Activated naive CD4-positive, alpha-beta T cell treated with anti-CD3 and anti-CD28 coated beads for 36 hours (primary cell): ENCODE measurements at regions not wholly inside any gene's neighbourhood (a gene's known extent, or its start where the extent isn't known, plus 50 kb on each side); places are given as distances from the start of the nearest gene placed in this dataset.

Experiments used
- CTCF ChIA-PET: fragments of 350-600 bp; sonication (Branson Sonifier 250); formaldehyde crosslinking; loops from one replicate; lab custom pipeline; 2021; ENCODE audit warnings: antibody characterized with exemption; lab: Charles Lee
- DNase-seq: peaks from one replicate; pipeline ENCODE4 v3.0.0-alpha.2; 2020
- H3K27ac Mint-ChIP-seq: one replicate; pipeline ENCODE4 v1.8.0; 2021; ENCODE audit warnings: mild to moderate bottlenecking, mixed read lengths
- H3K27me3 Mint-ChIP-seq: one replicate; pipeline ENCODE4 v1.8.0; 2021; ENCODE audit warnings: low read depth, mixed read lengths
- H3K36me3 Mint-ChIP-seq: one replicate; pipeline ENCODE4 v1.8.0; 2021; ENCODE audit warnings: low read depth, mixed read lengths
- H3K4me1 Mint-ChIP-seq: one replicate; pipeline ENCODE4 v1.8.0; 2021; ENCODE audit warnings: low read depth, mixed read lengths
- H3K4me3 Mint-ChIP-seq: one replicate; pipeline ENCODE4 v1.8.0; 2021; ENCODE audit warnings: mild to moderate bottlenecking, moderate library complexity, mixed read lengths
- H3K9me3 Mint-ChIP-seq: one replicate; pipeline ENCODE4 v1.8.0; 2021; ENCODE audit warnings: mixed read lengths
- intact Hi-C: fragments of 100-400 bp; cut with micrococcal nuclease; formaldehyde crosslinking; loops from one replicate; pipeline ENCODE4 v1.15.1; 2023

DNA sequence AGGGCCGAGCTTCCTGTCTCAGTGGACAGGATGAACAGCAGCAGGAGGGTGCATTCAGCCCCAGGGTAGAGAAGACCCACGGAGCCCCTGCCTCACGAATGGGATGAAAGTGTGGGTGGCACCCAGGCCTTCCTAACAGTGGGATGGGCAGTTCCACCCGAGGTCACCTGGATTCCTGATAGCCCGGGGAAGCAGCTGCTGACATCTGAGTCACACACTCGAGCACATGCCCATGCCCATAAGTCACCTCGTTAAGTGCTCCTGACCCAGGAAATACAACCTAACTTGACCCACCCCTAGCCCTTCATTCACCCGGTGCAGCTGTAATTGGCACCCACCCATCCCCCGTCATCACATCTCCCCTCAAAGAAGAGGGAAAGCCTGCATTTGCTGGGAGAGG lies 85.3 kb upstream of the FOXF1 start:
- Mint-ChIP-seq H3K27me3 (no peaks in the 10 kb centered on the region), H3K9me3 (peaks cover 7% of the 10 kb centered on the region), H3K4me1 (no peaks in the 10 kb centered on the region), H3K36me3 (no peaks in the 10 kb centered on the region), H3K27ac (no peak overlapping the region), H3K4me3 (no peak overlapping the region)
- CTCF ChIA-PET: no interaction called here
- no peak for DNase-seq
- intact Hi-C loops: no loop called here

- H3K27ac Mint-ChIP-seq: no peak overlapping the region
- H3K4me3 Mint-ChIP-seq: no peak overlapping the region
- H3K9me3 Mint-ChIP-seq: peaks cover 5% of the 10 kb centered on the region
- intact Hi-C loops: no loop called here
- no peaks in the 10 kb centered on the region for H3K36me3 Mint-ChIP-seq
- CTCF ChIA-PET: interaction anchor here (0.6 kb wide), 1 partner anchor 9 kb away, joined by 6 read pairs; no protein-coding TSS in a partner anchor
- no peaks in the 10 kb centered on the region for H3K27me3 Mint-ChIP-seq
- H3K4me1 Mint-ChIP-seq: no peaks in the 10 kb centered on the region
- no peak for DNase-seq
Observed at GRCh38 chr16:86426063-86426642, 84.2 kb upstream of the FOXF1 start.

- Mint-ChIP-seq H3K9me3 (no peaks in the 10 kb centered on the region), H3K4me3 (no peak overlapping the region), H3K27ac (no peak overlapping the region), H3K27me3 (no peaks in the 10 kb centered on the region), H3K36me3 (no peaks in the 10 kb centered on the region), H3K4me1 (no peaks in the 10 kb centered on the region)
- DNase-seq: no peak
- CTCF ChIA-PET: no interaction called here
- intact Hi-C loops: loop anchor here (1.0 kb wide), 1 partner anchor 25 kb away; no protein-coding TSS in a partner anchor
Observed at GRCh38 chr16:86427433-86427851, 82.9 kb upstream of the FOXF1 start.

DNA sequence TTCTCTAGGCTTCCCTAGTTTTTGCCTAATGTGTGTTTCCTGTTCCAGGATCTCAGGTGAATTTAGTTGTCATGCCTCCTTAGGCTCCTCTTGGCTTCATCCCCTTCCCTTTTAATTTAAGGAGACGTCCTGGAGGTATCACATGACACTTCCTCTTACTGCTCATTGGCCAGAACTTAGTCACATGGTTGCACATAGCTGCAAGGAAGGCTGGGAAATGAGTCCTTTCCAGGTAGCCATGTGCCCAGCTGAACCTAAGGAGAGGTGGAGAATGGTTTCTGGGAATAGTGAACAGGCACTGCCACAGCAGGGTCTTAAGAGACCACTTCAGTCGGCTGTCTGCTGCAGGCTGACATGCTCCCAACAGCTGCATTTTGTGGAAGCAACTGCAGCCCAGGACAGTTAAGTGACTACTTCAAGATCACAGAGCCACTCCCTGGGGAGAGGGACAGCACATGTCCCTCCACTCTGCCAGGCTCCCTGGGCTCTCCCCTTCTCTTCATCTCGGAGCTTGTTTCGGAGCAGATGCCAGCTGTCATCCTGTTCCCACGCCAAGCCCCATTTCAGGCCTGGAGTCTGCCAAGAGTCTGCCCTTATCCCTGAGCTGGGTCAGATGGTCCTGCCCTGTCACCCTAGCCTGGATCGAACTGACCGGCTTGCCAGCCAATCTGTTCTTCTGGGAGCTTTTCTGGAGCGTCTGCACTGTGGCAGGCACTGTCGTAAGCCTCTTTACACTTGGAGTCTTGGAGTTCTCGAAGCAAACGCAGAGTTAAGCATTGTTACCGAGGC lies 81.4 kb upstream of the FOXF1 start:
- H3K27ac Mint-ChIP-seq: no peak overlapping the region
- no peak overlapping the region for H3K4me3 Mint-ChIP-seq
- CTCF ChIA-PET: no interaction called here
- no peaks in the 10 kb centered on the region for H3K27me3 Mint-ChIP-seq
- H3K4me1 Mint-ChIP-seq: no peaks in the 10 kb centered on the region
- no peak for DNase-seq
- no peaks in the 10 kb centered on the region for H3K36me3 Mint-ChIP-seq
- intact Hi-C loops: no loop called here
- no peaks in the 10 kb centered on the region for H3K9me3 Mint-ChIP-seq

- no peak for DNase-seq
- intact Hi-C loops: no loop called here
- Mint-ChIP-seq H3K36me3 (no peaks in the 10 kb centered on the region), H3K4me1 (no peaks in the 10 kb centered on the region), H3K27ac (no peak overlapping the region), H3K9me3 (no peaks in the 10 kb centered on the region), H3K27me3 (no peaks in the 10 kb centered on the region), H3K4me3 (no peak overlapping the region)
- CTCF ChIA-PET: no interaction called here
Observed at GRCh38 chr16:86429663-86430062, 80.7 kb upstream of the FOXF1 start.

GRCh38 chr16:86430814-86431213 lies 79.5 kb upstream of the FOXF1 start:
- no peak for DNase-seq
- H3K4me1 Mint-ChIP-seq: no peaks in the 10 kb centered on the region
- no peaks in the 10 kb centered on the region for H3K27me3 Mint-ChIP-seq
- intact Hi-C loops: no loop called here
- CTCF ChIA-PET: interaction anchor here (0.6 kb wide), 1 partner anchor 815 kb away, joined by 3 read pairs; no protein-coding TSS in a partner anchor
- no peaks in the 10 kb centered on the region for H3K9me3 Mint-ChIP-seq
- no peak overlapping the region for H3K4me3 Mint-ChIP-seq
- no peaks in the 10 kb centered on the region for H3K36me3 Mint-ChIP-seq
- no peak overlapping the region for H3K27ac Mint-ChIP-seq

DNA sequence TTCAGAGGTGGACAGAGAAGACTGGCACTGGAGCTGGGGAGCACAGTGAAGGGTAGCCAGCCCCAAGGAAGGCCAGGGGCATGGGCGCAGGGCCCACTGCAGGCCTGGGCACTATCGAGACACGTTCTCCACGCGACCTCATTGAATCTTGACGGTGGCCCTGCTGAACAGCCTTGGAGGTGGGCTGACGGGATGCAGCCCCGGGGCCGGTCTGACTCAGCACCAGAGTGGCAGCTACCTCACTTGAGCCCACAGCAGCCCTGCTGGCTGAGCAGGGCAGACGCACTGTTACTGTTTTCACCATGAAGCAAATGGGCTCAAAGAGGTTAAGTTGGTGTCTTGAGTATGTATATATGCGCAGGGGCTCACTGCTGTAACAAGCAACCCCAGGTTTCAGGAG lies 78.8 kb upstream of the FOXF1 start:
- no peak overlapping the region for H3K4me3 Mint-ChIP-seq
- no peaks in the 10 kb centered on the region for H3K36me3 Mint-ChIP-seq
- no peak for DNase-seq
- no peaks in the 10 kb centered on the region for H3K27me3 Mint-ChIP-seq
- no peaks in the 10 kb centered on the region for H3K9me3 Mint-ChIP-seq
- intact Hi-C loops: no loop called here
- no peak overlapping the region for H3K27ac Mint-ChIP-seq
- no peaks in the 10 kb centered on the region for H3K4me1 Mint-ChIP-seq
- CTCF ChIA-PET: no interaction called here

- H3K4me1 Mint-ChIP-seq: no peaks in the 10 kb centered on the region
- no peaks in the 10 kb centered on the region for H3K27me3 Mint-ChIP-seq
- H3K27ac Mint-ChIP-seq: no peak overlapping the region
- intact Hi-C loops: no loop called here
- CTCF ChIA-PET: no interaction called here
- H3K9me3 Mint-ChIP-seq: no peaks in the 10 kb centered on the region
- no peaks in the 10 kb centered on the region for H3K36me3 Mint-ChIP-seq
- DNase-seq: no peak
- H3K4me3 Mint-ChIP-seq: no peak overlapping the region
Observed at GRCh38 chr16:86432048-86432447, 78.3 kb upstream of the FOXF1 start.

DNA sequence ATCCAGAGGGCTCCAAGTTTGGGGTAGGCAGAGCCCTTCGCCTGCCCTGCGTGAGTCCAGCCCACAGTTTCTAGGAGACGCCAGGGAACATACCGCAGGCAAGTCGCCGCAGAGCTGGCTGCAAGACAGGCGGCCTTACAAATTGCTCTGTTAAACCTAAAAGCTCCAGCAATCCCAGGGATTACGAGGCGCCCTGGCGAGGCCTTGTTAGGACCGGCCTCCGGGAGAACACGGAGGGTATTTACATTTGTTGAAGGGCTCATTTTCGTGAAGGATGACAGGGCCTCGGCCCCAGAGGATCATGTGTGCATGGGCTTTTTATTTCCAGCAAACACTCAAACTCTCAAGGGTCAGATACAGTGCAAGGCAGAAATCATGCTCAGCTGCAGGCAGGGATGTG lies 77.6 kb upstream of the FOXF1 start:
- no peaks in the 10 kb centered on the region for H3K27me3 Mint-ChIP-seq
- no peak overlapping the region for H3K4me3 Mint-ChIP-seq
- intact Hi-C loops: no loop called here
- no peaks in the 10 kb centered on the region for H3K9me3 Mint-ChIP-seq
- no peak for DNase-seq
- CTCF ChIA-PET: no interaction called here
- no peak overlapping the region for H3K27ac Mint-ChIP-seq
- H3K36me3 Mint-ChIP-seq: no peaks in the 10 kb centered on the region
- H3K4me1 Mint-ChIP-seq: no peaks in the 10 kb centered on the region

GRCh38 chr16:86436466-86437185 lies 73.7 kb upstream of the FOXF1 start:
- no peaks in the 10 kb centered on the region for H3K9me3 Mint-ChIP-seq
- H3K4me3 Mint-ChIP-seq: no peak overlapping the region
- intact Hi-C loops: no loop called here
- no peaks in the 10 kb centered on the region for H3K27me3 Mint-ChIP-seq
- DNase-seq: no peak
- H3K4me1 Mint-ChIP-seq: no peaks in the 10 kb centered on the region
- H3K27ac Mint-ChIP-seq: no peak overlapping the region
- no peaks in the 10 kb centered on the region for H3K36me3 Mint-ChIP-seq
- CTCF ChIA-PET: no interaction called here

DNA sequence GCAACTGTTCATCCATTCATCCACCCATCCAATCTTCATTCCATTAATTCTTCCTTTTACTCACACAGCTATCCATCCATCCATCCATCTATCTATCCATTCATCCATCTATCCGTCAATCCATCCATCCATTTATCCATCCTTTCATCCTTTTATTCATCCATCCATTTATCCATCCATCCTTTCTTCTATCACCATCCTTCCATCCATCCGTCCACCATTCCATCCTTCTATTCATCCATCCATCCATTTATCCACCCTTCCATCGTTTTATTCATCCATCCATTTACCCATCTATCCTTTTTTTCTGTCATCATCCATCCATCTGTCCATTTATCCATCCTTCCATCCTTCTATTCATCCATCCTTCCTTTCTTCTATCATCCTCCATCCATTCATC lies 73.0 kb upstream of the FOXF1 start:
- Mint-ChIP-seq H3K36me3 (no peaks in the 10 kb centered on the region), H3K4me3 (no peak overlapping the region), H3K27me3 (no peaks in the 10 kb centered on the region), H3K27ac (no peak overlapping the region), H3K9me3 (no peaks in the 10 kb centered on the region), H3K4me1 (no peaks in the 10 kb centered on the region)
- no peak for DNase-seq
- CTCF ChIA-PET: no interaction called here
- intact Hi-C loops: no loop called here

DNA sequence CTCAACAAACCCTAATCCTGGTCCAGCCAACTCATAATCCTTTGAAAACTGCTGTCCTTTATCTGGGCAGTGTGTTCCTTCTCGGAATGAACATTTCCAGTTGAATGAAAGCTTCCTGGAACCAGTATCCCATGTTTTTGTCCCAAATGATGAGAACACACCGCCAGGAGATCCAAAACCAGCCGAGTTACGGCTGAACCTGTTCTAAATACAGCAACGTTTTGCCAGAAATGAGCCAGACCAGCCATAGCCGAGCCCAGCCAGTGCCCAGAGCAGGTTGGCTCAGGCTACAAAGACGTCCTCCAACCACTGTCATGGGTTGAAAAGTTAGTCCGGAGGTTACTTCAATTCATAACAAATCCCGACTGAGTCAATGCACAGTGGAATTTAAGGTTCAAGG lies 67.6 kb upstream of the FOXF1 start:
- H3K4me3 Mint-ChIP-seq: no peak overlapping the region
- DNase-seq: no peak
- intact Hi-C loops: no loop called here
- CTCF ChIA-PET: no interaction called here
- H3K36me3 Mint-ChIP-seq: no peaks in the 10 kb centered on the region
- no peaks in the 10 kb centered on the region for H3K9me3 Mint-ChIP-seq
- H3K27ac Mint-ChIP-seq: no peak overlapping the region
- peaks cover 16% of the 10 kb centered on the region for H3K27me3 Mint-ChIP-seq
- H3K4me1 Mint-ChIP-seq: peaks cover 3% of the 10 kb centered on the region
